ENCODE measurements at regions not wholly inside any gene's neighbourhood (a gene's known extent, or its start where the extent isn't known, plus 50 kb on each side); places are given as distances from the start of the nearest gene placed in this dataset.

DNA sequence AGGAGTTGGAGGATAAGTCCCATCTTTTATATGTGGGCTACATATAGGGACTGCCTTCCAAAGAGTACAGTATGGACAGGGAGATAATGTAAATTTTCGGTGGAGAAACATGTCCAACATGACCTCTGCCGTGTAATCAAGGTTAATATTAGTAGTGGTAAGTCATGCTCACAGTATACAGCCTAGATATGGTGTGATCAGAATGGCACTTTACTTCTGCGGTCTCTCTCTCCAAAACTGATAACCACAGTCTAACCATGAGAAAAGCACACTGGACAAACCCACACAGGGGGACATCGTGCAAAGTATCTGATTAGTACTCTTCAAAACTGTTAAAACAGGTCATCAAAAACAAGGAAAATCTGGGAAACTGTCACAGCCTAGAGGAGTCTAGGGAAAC, 66.6 kb upstream of the PLCL2 start:
- TF ChIP-seq, protein P1, sequence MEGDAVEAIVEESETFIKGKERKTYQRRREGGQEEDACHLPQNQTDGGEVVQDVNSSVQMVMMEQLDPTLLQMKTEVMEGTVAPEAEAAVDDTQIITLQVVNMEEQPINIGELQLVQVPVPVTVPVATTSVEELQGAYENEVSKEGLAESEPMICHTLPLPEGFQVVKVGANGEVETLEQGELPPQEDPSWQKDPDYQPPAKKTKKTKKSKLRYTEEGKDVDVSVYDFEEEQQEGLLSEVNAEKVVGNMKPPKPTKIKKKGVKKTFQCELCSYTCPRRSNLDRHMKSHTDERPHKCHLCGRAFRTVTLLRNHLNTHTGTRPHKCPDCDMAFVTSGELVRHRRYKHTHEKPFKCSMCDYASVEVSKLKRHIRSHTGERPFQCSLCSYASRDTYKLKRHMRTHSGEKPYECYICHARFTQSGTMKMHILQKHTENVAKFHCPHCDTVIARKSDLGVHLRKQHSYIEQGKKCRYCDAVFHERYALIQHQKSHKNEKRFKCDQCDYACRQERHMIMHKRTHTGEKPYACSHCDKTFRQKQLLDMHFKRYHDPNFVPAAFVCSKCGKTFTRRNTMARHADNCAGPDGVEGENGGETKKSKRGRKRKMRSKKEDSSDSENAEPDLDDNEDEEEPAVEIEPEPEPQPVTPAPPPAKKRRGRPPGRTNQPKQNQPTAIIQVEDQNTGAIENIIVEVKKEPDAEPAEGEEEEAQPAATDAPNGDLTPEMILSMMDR (IDR thresholded peaks at IDR 0.05): no peak

DNA sequence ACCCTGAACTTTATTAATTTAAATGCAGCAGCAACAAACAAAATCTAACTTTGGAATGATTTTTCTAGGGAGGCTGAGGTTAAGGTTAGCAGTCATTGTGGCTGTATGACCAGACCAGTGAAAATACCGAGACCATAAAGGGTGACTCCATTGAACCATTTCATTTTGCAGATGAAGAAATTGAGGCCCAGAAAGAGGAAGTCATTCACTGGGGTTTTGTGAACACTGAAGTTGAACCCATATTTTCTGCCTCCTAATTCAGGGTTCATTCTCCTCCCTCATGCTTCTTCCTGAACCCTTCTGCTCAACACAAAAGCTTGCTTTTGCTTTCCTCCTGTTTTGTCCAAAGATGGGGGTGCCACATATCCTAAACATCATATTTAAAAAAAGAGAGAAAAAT, 65.8 kb upstream of the PLCL2 start:
- Histone ChIP-seq H3K4me3 (ENCODE audit: low read length) (no peak overlapping the region), H3K9me3 (ENCODE audit: control insufficient read depth in 1 of 2, insufficient read depth in 1 of 2, low read length in 2 of 2) (no peaks in the 10 kb centered on the region), H3K4me1 (ENCODE audit: insufficient read depth, low read length) (peaks cover 4% of the 10 kb centered on the region), H3K27ac (ENCODE audit: low read depth in 1 of 2, low read length in 2 of 2) (no peak overlapping the region), H3K27me3 (ENCODE audit: control insufficient read depth in 1 of 2, insufficient read depth in 2 of 2, low read length in 2 of 2) (no peaks in the 10 kb centered on the region), H3K36me3 (ENCODE audit: insufficient read depth, low read length) (no peaks in the 10 kb centered on the region)
- Mint-ChIP-seq H3K4me1 (ENCODE audit: low read depth) (peaks cover 26% of the 10 kb centered on the region), H3K27ac (no peak overlapping the region), H3K9me3 (no peaks in the 10 kb centered on the region), H3K27me3 (no peaks in the 10 kb centered on the region), H3K36me3 (ENCODE audit: low read depth) (no peaks in the 10 kb centered on the region), H3K4me3 (no peak overlapping the region)
- intact Hi-C loops (cut with DNase I, micrococcal nuclease): no loop called here
- TF ChIP-seq, protein P1 (IDR thresholded peaks at IDR 0.05): no peak
- ChIA-PET CTCF (no interaction called here), POLR2A (interaction anchor here (0.6 to 1.3 kb wide), 2 partner anchors 23 to 175 kb away, joined by 3 read pairs; no protein-coding TSS in a partner anchor)
- ATAC-seq (ENCODE audit: poor library complexity): no peak
- no peak for DNase-seq

More for the DNA sequence above, 66.6 kb upstream of the PLCL2 start:
- H3K4me1 Mint-ChIP-seq (ENCODE audit: low read depth): peaks cover 18% of the 10 kb centered on the region
- H3K36me3 ChIP-seq (ENCODE audit: insufficient read depth, low read length): no peaks in the 10 kb centered on the region
- CTCF ChIA-PET: no interaction called here
- H3K9me3 ChIP-seq (ENCODE audit: control insufficient read depth in 1 of 2, insufficient read depth in 1 of 2, low read length in 2 of 2): no peaks in the 10 kb centered on the region
- H3K4me3 Mint-ChIP-seq: no peak overlapping the region
- no peaks in the 10 kb centered on the region for H3K27me3 Mint-ChIP-seq
- intact Hi-C loops (cut with DNase I, micrococcal nuclease): no loop called here
- ATAC-seq (ENCODE audit: poor library complexity): no peak
- no peak for DNase-seq
- no peaks in the 10 kb centered on the region for H3K9me3 Mint-ChIP-seq
- no peak overlapping the region for H3K4me3 ChIP-seq (ENCODE audit: low read length)
- H3K27ac ChIP-seq (ENCODE audit: low read depth in 1 of 2, low read length in 2 of 2): no peak overlapping the region
- H3K36me3 Mint-ChIP-seq (ENCODE audit: low read depth): no peaks in the 10 kb centered on the region
- no peaks in the 10 kb centered on the region for H3K27me3 ChIP-seq (ENCODE audit: control insufficient read depth in 1 of 2, insufficient read depth in 2 of 2, low read length in 2 of 2)
- POLR2A ChIA-PET: no interaction called here
- no peak overlapping the region for H3K27ac Mint-ChIP-seq
- H3K4me1 ChIP-seq (ENCODE audit: insufficient read depth, low read length): no peaks in the 10 kb centered on the region

DNA sequence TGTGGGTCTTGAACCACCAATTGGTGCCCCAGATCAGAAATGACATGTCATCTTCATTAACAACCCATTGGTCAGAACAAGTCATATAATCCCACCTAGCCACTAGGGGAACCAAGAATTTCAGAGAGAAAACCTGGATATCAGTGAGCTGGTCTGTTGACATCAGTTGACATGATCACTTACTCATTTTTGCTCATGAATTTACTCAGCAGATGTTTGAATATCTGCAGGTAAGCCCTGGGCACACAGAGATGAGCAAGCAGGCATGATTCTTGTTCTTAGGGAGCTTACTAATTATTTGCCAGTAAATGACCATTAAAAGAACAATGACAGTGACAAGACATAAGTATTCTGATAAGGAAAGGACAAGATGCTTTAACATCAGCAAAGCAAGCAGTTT, 64.3 kb upstream of the PLCL2 start:
- H3K4me1 Mint-ChIP-seq (ENCODE audit: low read depth): peaks cover 40% of the 10 kb centered on the region

More for the DNA sequence above, 64.3 kb upstream of the PLCL2 start:
- Histone ChIP-seq H3K27me3 (ENCODE audit: control insufficient read depth in 1 of 2, insufficient read depth in 2 of 2, low read length in 2 of 2) (no peaks in the 10 kb centered on the region), H3K36me3 (ENCODE audit: insufficient read depth, low read length) (no peaks in the 10 kb centered on the region), H3K27ac (ENCODE audit: low read depth in 1 of 2, low read length in 2 of 2) (no peak overlapping the region), H3K4me3 (ENCODE audit: low read length) (no peak overlapping the region), H3K4me1 (ENCODE audit: insufficient read depth, low read length) (peaks cover 14% of the 10 kb centered on the region), H3K9me3 (ENCODE audit: control insufficient read depth in 1 of 2, insufficient read depth in 1 of 2, low read length in 2 of 2) (no peaks in the 10 kb centered on the region)
- H3K4me3 Mint-ChIP-seq: no peak overlapping the region
- CTCF ChIA-PET: no interaction called here
- POLR2A ChIA-PET: interaction anchor here (1.2 kb wide), 1 partner anchor 21 kb away, joined by 3 read pairs; no protein-coding TSS in a partner anchor
- H3K27me3 Mint-ChIP-seq: no peaks in the 10 kb centered on the region
- TF ChIP-seq, protein P1 (IDR thresholded peaks at IDR 0.05): no peak
- ATAC-seq (ENCODE audit: poor library complexity): no peak
- H3K27ac Mint-ChIP-seq: no peak overlapping the region
- no peaks in the 10 kb centered on the region for H3K36me3 Mint-ChIP-seq (ENCODE audit: low read depth)
- intact Hi-C loops (cut with DNase I, micrococcal nuclease): loop anchor here in 1 of 2 experiments (10.0 kb wide), 2 partner anchors 214 to 216 kb away; partner anchors contain the start of gene DAZL
- H3K9me3 Mint-ChIP-seq: no peaks in the 10 kb centered on the region
- no peak for DNase-seq
